CD4-positive, alpha-beta T cell treated with Interleukin-21 for 1 hour (primary cell): ENCODE measurements at regions not wholly inside any gene's neighbourhood (a gene's known extent, or its start where the extent isn't known, plus 50 kb on each side); places are given as distances from the start of the nearest gene placed in this dataset.

Experiments
- DNase-seq: peaks from one replicate; pipeline ENCODE4 v3.0.0-alpha.2; 2020

- no peak for DNase-seq
Measured at GRCh38 chr5:155303120-155303519, 289.6 kb downstream of the KIF4B start.

GRCh38 chr5:155307229-155307628, 293.7 kb downstream of the KIF4B start:
- DNase-seq = no peak

GRCh38 chr5:155308289-155308688, 294.7 kb downstream of the KIF4B start:
- DNase-seq = no peak

- DNase-seq = no peak
Measured at GRCh38 chr5:155309021-155309746, 295.6 kb downstream of the KIF4B start.

GRCh38 chr5:155311721-155312120, 298.2 kb downstream of the KIF4B start:
- DNase-seq = no peak

- no peak for DNase-seq
Measured at GRCh38 chr5:155313518-155313917, 300.0 kb downstream of the KIF4B start.

GRCh38 chr5:155316070-155316714, 302.6 kb downstream of the KIF4B start:
- no peak for DNase-seq

- DNase-seq = no peak
Measured at GRCh38 chr5:155332618-155333017, 319.1 kb downstream of the KIF4B start.

GRCh38 chr5:155342956-155343355, 329.4 kb downstream of the KIF4B start:
- no peak for DNase-seq

GRCh38 chr5:155343468-155343867, 329.9 kb downstream of the KIF4B start:
- no peak for DNase-seq

GRCh38 chr5:155353231-155353630, 339.7 kb downstream of the KIF4B start:
- DNase-seq = no peak

GRCh38 chr5:155366096-155366495, 352.5 kb downstream of the KIF4B start:
- no peak for DNase-seq

GRCh38 chr5:155367841-155368240, 354.3 kb downstream of the KIF4B start:
- no peak for DNase-seq

GRCh38 chr5:155368490-155368889, 354.9 kb downstream of the KIF4B start:
- DNase-seq = no peak

- no peak for DNase-seq
Measured at GRCh38 chr5:155380480-155380879, 366.9 kb downstream of the KIF4B start.

- DNase-seq = no peak
Measured at GRCh38 chr5:155381654-155382053, 368.1 kb downstream of the KIF4B start.

- DNase-seq = no peak
Measured at GRCh38 chr5:155389498-155389897, 375.9 kb downstream of the KIF4B start.

- no peak for DNase-seq
Measured at GRCh38 chr5:155394727-155395126, 381.2 kb downstream of the KIF4B start.

GRCh38 chr5:155402927-155403640, 389.5 kb downstream of the KIF4B start:
- no peak for DNase-seq

GRCh38 chr5:155406815-155407214, 393.3 kb downstream of the KIF4B start:
- DNase-seq = no peak

GRCh38 chr5:155408465-155408864, 394.9 kb downstream of the KIF4B start:
- no peak for DNase-seq

GRCh38 chr5:155416765-155417164, 403.2 kb downstream of the KIF4B start:
- DNase-seq = no peak

- DNase-seq = no peak
Measured at GRCh38 chr5:155418960-155419579, 405.5 kb downstream of the KIF4B start.

- no peak for DNase-seq
Measured at GRCh38 chr5:155430192-155430591, 416.6 kb downstream of the KIF4B start.
